Stimulated activated CD4-positive, alpha-beta T cell treated with anti-CD3 and anti-CD28 coated beads, Interleukin-1b, Interleukin-23, amount 100 ng/mL, for 48 hours (primary cell): ENCODE measurements at regions not wholly inside any gene's neighbourhood (a gene's known extent, or its start where the extent isn't known, plus 50 kb on each side); places are given as distances from the start of the nearest gene placed in this dataset.
A peak's percentile ranks its signal among the peaks of the same experiment; 100 is the strongest.

Experiments used
- DNase-seq: peaks from one replicate; pipeline ENCODE4 v3.0.0-alpha.2; 2020

DNA sequence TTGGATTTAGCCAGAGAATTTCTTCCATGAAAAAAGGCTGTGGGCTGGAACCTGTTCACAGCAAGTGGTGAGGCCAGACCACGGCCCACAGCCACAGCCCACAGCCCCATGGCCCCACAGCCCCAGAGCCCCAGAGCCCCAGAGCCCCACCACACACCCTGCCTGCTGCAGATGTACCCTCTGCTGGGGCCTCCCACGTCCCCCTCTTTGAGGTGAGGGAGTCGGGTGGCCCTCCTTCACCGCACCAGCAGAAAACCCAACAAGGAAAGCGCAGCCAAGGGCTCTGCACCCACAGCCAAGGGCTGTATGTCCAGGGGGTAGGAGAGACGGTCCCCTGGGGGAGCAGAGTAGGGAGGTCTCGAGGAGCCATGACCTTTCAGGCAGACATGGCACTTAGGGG lies 327.5 kb upstream of the DIO3 start:
- no peak for DNase-seq

DNA sequence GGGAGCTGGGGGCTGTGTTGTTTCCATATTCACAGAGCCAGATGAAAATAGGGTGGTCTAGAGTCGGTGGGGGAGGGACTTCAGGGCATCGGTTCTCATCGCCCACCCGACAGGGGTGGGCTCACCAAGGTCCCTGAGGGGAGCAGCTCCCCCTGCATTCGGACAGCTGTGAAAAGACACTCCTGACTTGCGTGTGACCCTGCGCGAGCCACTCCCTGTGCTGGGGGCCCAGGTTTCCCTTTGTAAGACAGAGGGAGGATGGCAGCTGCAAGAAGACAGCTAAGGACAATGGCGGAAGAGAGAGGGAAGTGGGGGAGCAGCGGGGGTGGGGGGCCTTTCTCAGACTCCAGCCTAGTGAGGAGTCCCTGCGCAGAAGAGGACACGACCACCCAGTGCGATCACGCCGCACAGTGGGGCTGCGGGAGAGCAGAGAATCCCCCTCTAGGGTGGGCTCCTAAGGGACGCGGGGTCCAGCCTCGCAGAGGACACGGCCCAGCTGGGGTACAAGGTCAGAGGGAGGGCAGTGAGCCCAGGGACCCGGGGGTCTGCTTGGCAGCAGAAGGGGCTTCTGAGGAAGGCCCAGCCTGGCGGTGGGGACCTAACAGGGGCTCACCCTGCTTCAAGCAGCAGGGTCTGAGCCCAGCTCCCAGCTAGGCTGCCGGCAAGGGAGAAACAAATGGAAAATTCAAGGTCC lies 326.9 kb upstream of the DIO3 start:
- no peak for DNase-seq

DNA sequence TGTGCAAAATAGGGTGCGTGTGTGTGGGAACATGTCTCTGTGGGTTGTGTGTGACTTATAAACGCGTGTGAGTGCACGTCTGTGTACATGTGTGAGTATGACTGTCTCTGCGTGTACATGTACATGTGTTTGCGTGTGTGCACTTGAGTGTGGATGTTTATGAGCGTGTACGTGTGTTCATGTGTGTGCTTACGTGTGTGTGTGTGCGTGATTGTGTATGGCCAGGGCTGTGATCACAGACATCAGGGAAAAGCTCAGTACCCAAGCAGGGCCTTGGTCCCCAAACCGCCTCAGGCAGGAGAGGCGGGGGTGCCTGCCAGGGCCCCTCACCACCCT lies 326.3 kb upstream of the DIO3 start:
- no peak for DNase-seq

DNA sequence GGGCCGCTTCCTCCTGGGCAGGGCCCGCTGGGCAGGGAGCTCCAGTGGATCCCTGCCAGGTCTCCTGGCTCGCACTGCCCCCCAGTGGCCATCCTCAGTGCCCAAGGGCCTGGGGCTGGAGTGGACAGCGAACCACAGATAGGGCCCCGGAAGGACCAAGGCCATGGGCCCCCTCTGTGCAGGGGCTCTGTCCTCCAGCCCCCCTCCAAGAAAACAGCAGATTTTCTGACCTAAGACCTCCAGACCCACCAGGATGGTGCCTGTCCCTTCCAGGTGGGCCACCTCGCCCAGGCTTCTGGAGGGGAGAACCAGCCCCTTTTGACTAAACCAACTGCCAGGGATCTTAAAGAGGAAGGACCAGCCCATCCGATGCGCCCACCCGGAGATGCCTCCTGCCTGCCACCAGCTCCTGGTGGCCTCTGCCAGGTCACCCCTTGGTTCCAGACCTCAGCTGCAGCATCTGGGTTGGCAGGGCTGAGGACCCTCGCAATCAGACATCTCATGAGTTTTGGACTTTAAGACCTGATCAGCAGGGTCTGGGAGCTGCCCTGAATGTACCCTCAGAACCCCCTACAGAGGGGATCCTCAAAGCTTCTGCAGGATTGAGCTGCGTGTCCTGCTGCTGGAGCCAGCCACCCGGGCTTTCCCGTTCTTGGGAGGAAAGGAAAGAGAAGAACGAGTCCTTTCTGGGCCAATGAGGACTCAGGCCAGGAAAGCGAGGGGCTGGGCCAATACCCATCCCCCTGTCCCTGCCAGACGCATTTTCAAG lies 325.8 kb upstream of the DIO3 start:
- DNase-seq = peak; percentile 35

GRCh38 chr14:101236496-101237251 lies 324.6 kb upstream of the DIO3 start:
- DNase-seq = no peak

- no peak for DNase-seq
Measured at GRCh38 chr14:101237252-101237616, 324.1 kb upstream of the DIO3 start.

DNA sequence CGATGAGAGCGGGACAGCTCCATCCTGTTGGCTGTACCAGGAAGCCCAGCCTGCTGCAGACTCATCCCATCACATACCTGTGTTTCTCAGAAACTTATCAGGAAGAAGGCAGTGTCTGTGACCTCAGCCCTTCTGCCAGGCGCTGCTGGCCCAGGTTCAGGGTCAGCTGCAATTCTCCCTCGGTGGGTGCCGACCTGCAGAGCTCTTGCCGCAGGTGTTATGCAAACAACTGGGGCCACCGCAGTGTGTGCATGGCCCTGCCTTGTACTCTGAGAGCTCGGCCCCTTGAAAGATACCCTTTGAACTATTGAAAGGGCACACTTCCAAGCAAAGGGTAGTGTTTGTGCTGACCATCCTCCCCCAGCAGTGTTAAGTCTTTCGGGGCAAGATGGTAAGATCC lies 322.2 kb upstream of the DIO3 start:
- DNase-seq = no peak

- no peak for DNase-seq
Measured at GRCh38 chr14:101241147-101241546, 320.1 kb upstream of the DIO3 start.

- DNase-seq = no peak
Measured at GRCh38 chr14:101241807-101242278, 319.5 kb upstream of the DIO3 start.

- DNase-seq = no peak
Measured at GRCh38 chr14:101242442-101243385, 318.6 kb upstream of the DIO3 start.

DNA sequence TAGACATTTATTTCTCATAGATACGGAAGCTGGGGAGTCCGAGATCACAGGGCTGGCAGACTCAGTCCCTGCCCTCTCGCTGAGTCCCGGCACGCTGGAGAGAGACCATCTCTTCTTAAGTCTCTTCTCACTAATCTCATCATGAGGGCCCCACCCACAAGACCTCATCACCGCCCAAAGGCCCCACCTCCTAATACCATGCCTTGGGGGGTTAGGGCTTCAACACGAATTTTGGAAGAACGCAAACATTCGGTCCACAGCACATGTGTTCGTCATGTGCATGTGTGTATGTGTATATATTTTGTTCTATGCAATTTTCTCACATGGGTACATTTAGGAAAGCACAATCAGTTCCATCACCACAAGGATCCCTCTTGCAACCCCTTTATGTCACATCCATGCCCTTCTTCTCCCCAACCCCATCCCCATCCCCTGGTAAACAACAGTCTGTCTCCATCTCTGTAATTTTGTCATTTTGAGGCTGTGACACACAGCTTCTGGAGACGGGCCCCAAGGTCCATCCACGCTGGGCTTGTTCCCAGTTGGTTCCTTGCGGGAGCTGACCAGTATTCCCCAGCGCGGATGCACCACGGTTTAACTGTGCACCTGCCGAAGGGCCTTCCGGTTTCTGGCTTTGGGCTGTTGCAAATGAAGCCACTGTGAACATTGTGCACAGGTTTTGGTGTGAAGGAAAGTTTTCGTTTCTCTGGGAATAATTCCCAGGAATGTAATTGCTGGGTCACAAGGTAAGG lies 317.5 kb upstream of the DIO3 start:
- DNase-seq = no peak

DNA sequence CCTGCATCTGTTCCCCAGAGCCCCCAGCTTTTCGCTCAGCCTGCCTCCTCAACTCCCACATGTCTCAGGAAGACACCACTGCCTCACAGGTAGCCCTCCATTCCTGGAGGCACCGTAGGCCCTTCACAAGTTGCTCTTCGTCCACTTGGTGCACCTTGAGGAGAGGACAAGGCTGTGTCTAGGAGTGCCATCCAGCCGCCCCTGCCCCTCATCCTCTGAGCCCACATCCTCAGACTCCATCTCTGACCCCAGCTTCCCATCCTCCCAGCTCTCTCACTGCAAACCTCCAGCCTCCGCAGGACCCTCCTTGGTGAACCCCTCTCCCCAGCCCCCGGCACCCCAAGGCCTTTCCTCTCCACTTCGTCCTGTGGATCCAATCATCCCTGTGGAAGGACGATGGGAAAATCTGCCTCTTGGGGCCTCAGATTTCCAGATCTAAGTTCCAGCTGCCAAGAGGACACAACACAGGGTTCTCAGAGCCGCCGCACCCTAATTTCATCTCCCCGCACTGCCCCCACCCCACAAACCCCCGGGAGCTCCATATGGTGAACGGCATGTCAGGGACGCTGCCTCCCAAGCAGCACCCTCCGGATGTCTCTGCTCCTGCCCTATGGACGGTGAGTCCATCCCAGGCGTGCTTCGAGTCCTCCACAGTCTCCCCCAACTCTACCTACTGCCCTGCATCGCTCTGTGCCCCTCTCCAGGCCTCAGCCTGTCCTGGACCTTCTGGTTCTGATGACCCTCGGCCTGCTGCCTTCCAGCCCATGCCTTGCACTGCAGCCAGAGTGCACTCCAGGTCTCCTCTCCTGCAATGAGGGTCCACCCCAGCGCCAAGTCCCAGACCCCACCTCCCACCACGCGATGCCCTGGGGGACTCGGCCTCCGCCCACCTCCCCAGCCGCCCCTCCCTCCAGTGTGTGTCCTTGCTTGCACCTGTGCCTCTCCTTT lies 314.1 kb upstream of the DIO3 start:
- no peak for DNase-seq

DNA sequence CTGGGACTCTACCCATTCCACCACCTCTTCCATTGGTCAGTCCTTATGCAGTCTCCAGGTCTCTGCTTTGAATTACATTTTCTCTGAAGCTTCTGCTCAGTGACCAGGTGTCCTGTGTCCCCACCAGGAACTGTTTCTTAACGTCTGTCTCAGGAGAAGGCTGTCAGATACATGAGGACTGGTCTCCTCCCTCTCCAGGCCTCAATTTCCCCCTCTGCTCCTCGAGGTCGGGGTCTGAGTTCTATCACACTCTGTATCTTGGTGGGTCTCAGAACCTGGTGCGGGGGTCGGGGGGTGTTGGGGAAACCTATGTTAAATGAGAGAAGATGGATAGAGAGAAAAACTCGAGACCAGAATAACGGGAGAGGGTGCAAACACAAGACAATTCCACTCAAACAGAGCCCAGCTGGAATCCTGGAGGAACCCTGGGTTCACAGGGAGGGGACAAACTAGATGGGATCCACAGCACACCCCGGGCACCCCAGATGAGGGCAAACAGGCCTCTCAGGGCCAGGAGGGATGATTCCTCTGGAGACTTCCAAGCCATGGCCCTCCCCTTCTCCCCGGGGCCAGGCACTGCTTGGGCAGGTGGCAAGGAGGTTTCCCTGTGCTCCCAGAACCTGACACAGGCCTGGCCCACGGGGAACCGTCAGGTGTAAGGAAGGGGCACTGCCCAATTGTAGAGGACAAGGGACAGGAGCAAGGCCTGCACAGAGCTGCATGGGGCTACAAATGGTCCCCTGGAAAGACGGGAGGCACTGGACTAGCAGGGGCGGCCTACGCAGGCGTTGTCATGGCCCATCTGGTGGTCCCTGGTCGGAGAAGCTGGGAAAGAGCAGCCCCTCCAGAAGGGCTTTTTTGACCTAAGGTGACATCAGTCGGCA lies 313.2 kb upstream of the DIO3 start:
- DNase-seq = no peak

- DNase-seq = no peak
Measured at GRCh38 chr14:101248840-101249675, 312.2 kb upstream of the DIO3 start.

DNA sequence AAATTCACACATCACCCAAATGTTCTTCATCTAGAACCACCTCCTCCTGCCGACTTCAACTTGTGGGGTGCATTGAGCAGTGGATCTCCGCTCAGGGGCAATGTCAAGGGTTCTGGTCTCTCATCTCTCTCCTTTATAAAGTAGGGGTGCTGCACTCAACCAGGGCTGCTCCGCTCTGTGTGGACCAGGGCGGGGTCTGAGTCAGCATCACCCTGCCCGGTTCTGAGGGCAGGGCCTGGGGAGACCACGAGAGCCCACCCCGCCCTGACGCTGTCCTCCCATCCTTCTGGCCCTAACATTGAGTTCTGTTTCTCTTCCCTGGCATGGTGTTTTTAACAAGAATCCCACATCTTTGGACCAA lies 311.6 kb upstream of the DIO3 start:
- DNase-seq = no peak

DNA sequence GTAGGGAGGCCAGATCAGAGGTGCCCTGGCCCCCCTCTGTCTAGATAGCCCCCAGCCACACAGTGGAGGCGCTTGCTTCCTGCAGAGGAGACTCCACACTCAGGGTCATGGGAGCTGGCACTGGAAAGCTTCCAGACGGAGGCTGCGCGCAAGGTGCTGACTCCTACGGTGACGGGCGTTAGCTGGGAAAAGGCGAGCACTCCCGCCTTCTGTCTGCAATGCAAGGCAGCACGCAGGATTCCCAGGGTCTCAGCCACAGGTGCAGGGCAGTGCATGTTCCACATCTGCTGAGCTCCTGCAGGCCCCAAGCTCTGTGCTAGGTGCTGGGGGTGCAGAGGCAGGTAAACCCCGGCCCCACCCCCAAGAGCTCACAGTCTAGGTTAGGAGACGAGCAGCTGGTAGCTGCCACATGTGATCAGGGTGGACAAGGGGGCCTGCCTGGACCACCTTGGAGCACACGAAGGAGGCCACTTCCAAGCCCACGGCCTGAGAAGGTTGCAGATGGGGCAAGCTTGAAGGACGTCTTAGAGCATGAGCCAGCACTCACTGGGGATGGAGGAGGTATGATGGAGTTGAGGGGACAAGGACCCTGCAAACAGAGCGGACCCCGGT lies 310.9 kb upstream of the DIO3 start:
- no peak for DNase-seq

DNA sequence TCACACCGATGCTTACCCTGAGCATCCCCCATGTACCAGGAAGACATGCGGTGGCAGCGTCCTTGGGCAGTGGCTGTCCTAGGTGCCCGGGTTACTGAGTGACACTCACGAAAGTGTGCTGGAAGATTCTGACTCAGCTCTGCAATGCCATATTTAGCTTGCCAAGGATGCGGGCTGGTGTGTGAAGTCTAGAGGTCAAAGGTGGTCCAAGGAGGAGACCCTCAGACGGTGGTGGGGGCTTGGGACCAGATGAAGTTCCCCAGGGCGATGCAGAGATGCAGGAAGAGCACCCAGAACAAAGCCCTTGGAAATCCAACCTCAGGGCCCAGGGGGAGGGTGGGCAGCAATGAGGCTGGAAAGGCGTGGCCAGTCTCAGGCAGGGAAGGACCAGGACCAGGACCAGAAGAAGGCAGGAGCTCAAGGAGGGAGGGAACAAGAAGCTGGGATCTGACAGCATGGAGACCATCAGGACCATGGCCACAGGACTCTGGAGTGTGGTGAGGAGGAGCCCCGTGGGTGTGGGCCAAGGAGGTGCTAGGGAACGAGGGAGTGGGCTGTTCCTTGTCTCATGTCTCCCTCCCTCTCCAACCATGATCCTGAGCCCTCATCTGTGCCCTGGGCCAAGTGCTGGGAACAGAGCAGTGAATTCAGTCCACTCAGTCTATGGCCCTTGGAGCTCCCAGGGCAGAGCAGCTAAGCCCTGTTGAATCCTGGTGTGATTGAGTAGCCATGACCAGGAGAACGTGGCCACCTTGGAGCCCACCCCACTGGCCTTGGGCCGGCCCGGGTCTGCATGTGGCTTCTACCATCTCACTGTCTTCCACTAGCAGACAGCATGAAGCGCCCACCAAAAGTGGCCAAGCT lies 310.1 kb upstream of the DIO3 start:
- DNase-seq = no peak
